RWPE2 (cell line): ENCODE measurements at regions not wholly inside any gene's neighbourhood (a gene's known extent, or its start where the extent isn't known, plus 50 kb on each side); places are given as distances from the start of the nearest gene placed in this dataset.

Experiments used
- ATAC-seq: fragments of 200-7000 bp; cut with Tn5 transposase; 3 replicates; pipeline ENCODE4 v1.9.1; 2021; ENCODE audit warnings: low read depth
- DNase-seq: peaks from one replicate; pipeline ENCODE4 v3.0.0-alpha.2; 2020; ENCODE audit warnings: low spot score
- H3K27ac ChIP-seq: fragments of 450-650 bp; 2 replicates; pipeline ENCODE4 v1.5.1; 2017; ENCODE audit warnings: mild to moderate bottlenecking; ENCODE audit not compliant: poor library complexity, severe bottlenecking
- H3K27me3 ChIP-seq: fragments of 250-450 bp; sonication (Bioruptor Pico); 2 replicates; pipeline ENCODE4 v1.5.1; 2021; ENCODE audit warnings: mild to moderate bottlenecking, moderate library complexity; ENCODE audit not compliant: insufficient read depth, poor library complexity, severe bottlenecking
- H3K36me3 ChIP-seq: fragments of 250-450 bp; sonication (Bioruptor Pico); 2 replicates; pipeline ENCODE4 v1.5.1; 2020; ENCODE audit warnings: low read depth, mild to moderate bottlenecking, moderate library complexity
- H3K4me1 ChIP-seq: fragments of 250-450 bp; sonication (Bioruptor Pico); 2 replicates; pipeline ENCODE4 v1.5.1; 2021; ENCODE audit warnings: mild to moderate bottlenecking, moderate library complexity; ENCODE audit not compliant: insufficient read depth, poor library complexity, severe bottlenecking
- H3K4me3 ChIP-seq: fragments of 250-450 bp; sonication (Bioruptor Pico); 2 replicates; pipeline ENCODE4 v1.5.1; 2021; ENCODE audit warnings: mild to moderate bottlenecking, moderate library complexity; ENCODE audit not compliant: severe bottlenecking
- H3K9me3 ChIP-seq: fragments of 250-450 bp; sonication (Bioruptor Pico); 2 replicates; pipeline ENCODE4 v1.5.1; 2021; ENCODE audit warnings: mild to moderate bottlenecking, moderate library complexity; ENCODE audit not compliant: severe bottlenecking
- TF ChIP-seq, protein P1 (sequence below): fragments of 450-650 bp; IDR thresholded peaks from one replicate; pipeline ENCODE4 v1.5.1; 2017; ENCODE audit warnings: mild to moderate bottlenecking, moderate library complexity; ENCODE audit not compliant: poor library complexity, severe bottlenecking

DNA sequence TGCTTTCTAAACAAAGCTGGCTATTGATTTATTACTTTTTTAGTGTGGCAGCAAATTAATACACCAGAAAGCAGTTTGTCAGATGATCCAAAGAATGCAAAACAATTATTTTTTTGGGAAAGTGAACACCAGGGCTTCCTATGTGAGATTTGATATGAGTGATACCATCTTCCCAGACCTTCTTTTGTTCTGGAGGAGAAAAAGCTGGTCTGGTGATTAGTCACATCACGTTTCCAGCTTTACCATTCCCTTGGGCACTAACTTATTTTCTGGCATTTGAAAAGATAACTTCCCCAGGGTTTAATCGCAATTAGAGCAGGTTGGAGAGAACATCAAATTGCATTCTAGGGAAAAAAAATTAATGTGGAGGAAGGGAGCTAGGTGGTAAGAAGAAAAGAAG is 182.9 kb upstream of the TANK start:
- TF ChIP-seq, protein P1, sequence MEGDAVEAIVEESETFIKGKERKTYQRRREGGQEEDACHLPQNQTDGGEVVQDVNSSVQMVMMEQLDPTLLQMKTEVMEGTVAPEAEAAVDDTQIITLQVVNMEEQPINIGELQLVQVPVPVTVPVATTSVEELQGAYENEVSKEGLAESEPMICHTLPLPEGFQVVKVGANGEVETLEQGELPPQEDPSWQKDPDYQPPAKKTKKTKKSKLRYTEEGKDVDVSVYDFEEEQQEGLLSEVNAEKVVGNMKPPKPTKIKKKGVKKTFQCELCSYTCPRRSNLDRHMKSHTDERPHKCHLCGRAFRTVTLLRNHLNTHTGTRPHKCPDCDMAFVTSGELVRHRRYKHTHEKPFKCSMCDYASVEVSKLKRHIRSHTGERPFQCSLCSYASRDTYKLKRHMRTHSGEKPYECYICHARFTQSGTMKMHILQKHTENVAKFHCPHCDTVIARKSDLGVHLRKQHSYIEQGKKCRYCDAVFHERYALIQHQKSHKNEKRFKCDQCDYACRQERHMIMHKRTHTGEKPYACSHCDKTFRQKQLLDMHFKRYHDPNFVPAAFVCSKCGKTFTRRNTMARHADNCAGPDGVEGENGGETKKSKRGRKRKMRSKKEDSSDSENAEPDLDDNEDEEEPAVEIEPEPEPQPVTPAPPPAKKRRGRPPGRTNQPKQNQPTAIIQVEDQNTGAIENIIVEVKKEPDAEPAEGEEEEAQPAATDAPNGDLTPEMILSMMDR, result no peak
- Histone ChIP-seq H3K9me3 (no peaks in the 10 kb centered on the region), H3K4me3 (no peak overlapping the region), H3K4me1 (no peaks in the 10 kb centered on the region), H3K27ac (no peak overlapping the region), H3K36me3 (no peaks in the 10 kb centered on the region), H3K27me3 (no peaks in the 10 kb centered on the region)
- ATAC-seq (no peak), DNase-seq (no peak)

DNA sequence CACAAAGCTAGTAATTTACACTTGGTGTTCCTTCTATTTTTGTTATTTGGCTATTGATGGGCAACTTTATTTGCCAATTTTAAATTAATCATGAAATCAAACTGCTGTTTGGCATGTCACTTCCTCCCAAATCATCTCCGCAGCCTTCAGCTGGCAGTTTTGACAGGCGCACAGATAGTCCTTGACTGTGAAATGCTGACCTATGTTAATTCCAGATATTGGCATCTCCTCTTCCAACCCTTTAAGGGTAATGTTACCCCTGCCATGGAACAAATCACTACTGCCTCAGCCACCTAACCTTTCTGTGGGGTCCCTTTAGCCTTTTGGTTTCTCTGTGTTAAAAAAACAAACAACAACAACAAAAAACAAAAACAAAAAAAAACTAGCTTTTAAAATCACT is 182.4 kb upstream of the TANK start:
- no peaks in the 10 kb centered on the region for H3K9me3 ChIP-seq
- H3K4me3 ChIP-seq, result no peak overlapping the region
- DNase-seq (no peak), ATAC-seq (no peak)
- TF ChIP-seq, protein P1, result no peak
- no peaks in the 10 kb centered on the region for H3K36me3 ChIP-seq
- no peaks in the 10 kb centered on the region for H3K27me3 ChIP-seq
- H3K4me1 ChIP-seq, result no peaks in the 10 kb centered on the region
- no peak overlapping the region for H3K27ac ChIP-seq

DNA sequence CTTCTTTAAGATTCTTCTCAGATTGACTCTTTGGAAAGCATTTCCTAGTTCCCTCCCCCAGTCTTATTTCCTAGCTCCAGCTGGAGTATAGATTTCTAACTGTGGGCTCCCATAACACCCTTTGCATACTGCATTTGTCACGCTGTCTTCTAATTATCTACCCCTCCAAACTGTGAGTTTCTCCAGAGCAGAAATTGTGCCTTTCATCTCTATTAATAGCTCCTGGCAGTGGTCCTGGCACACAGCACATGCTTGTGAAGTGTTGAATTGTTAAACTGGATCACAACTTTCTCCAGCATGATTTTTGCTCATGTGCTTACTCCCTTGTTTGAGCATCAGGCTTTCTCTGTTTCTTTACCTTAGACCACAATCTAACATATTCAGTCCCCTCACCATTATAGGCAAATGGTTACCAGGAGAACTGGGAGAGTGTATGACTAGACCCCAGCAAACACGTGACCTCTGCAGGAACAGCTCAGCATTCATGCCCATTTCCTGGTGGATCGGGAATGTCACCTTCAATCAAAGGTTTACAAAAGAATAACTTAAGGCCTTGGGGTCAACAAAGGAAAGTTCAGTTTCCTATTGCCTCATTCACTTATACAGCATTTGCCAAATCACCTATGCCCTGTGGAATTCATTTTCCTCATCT is 175.7 kb upstream of the TANK start:
- H3K4me3 ChIP-seq, result no peak overlapping the region
- no peaks in the 10 kb centered on the region for H3K9me3 ChIP-seq
- TF ChIP-seq, protein P1, result no peak
- no peaks in the 10 kb centered on the region for H3K4me1 ChIP-seq
- no peaks in the 10 kb centered on the region for H3K27me3 ChIP-seq
- no peak overlapping the region for H3K27ac ChIP-seq
- DNase-seq (no peak), ATAC-seq (no peak)
- no peaks in the 10 kb centered on the region for H3K36me3 ChIP-seq

DNA sequence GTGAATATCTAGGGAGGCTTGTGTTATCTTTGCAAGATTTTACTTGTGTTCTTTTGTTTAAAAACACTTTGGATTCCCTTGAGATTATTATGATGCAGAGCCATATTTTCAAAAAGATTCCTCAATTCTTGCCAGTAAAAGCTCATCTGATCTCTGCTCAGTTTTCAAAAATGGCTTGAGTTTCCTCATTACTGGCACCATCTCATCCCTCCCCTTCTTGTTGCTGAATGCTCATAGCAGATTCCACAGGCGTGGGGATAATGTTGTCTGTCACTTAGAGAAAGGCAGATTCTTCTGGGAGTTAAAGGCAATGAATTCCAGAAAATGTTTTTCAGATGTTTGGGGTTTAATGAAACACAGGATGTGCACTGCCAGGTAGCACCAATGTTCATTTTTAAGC is 170.4 kb upstream of the TANK start:
- Histone ChIP-seq H3K4me3 (no peak overlapping the region), H3K27ac (no peak overlapping the region), H3K4me1 (peaks cover 3% of the 10 kb centered on the region), H3K27me3 (no peaks in the 10 kb centered on the region), H3K9me3 (no peaks in the 10 kb centered on the region), H3K36me3 (no peaks in the 10 kb centered on the region)
- ATAC-seq (no peak), DNase-seq (no peak)
- TF ChIP-seq, protein P1, result no peak

DNA sequence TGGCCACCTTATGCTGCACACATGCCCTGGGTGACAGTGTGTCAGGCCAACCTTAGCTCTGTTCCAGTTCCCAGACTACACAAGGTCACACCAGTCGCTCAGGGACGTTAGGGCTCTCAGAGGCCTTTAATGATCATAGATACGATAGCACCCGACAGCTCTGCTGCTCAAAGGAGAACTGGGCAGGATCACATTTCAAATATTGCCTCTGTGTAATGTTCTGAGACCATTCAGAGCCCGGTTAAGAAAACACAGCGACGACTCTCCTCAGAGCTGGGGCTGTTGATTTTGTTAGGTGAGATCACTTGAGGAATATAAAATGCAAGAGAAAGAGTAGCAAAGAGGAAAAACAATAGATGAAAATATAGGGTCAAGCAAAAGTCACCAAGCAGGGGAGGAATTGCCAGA is 166.6 kb upstream of the TANK start:
- Histone ChIP-seq H3K4me3 (no peak overlapping the region), H3K4me1 (peaks cover 3% of the 10 kb centered on the region), H3K36me3 (no peaks in the 10 kb centered on the region), H3K27ac (no peak overlapping the region), H3K27me3 (no peaks in the 10 kb centered on the region), H3K9me3 (no peaks in the 10 kb centered on the region)
- TF ChIP-seq, protein P1, result no peak
- DNase-seq, result no peak
- ATAC-seq, result no peak
